H9 (cell line): ENCODE measurements at regions not wholly inside any gene's neighbourhood (a gene's known extent, or its start where the extent isn't known, plus 50 kb on each side); places are given as distances from the start of the nearest gene placed in this dataset.

Experiments
- DNase-seq: peaks from one replicate; pipeline ENCODE4 v3.0.0-alpha.2; 2017
- H2AFZ ChIP-seq: one replicate; pipeline ENCODE4 v1.6.1; 2013; ENCODE audit warnings: mild to moderate bottlenecking, low read length, control low read depth, moderate library complexity
- H2AK5ac ChIP-seq: 2 replicates; pipeline ENCODE4 v1.6.1; 2013; ENCODE audit warnings: low read length, control low read depth, mixed read lengths; ENCODE audit not compliant: insufficient read length
- H2BK120ac ChIP-seq: one replicate; pipeline ENCODE4 v1.6.1; 2013; ENCODE audit warnings: low read depth, mild to moderate bottlenecking, low read length, control low read depth, inconsistent platforms; ENCODE audit not compliant: poor library complexity, severe bottlenecking
- H2BK12ac ChIP-seq: 2 replicates; pipeline ENCODE4 v1.6.1; 2013; ENCODE audit warnings: low read length, control low read depth, mixed read lengths, low read depth; ENCODE audit not compliant: insufficient read length
- H2BK15ac ChIP-seq: 2 replicates; pipeline ENCODE4 v1.6.1; 2013; ENCODE audit warnings: low read depth, low read length, control low read depth
- H2BK20ac ChIP-seq: one replicate; pipeline ENCODE4 v1.6.1; 2013; ENCODE audit warnings: low read depth, mild to moderate bottlenecking, low read length, control low read depth, inconsistent platforms; ENCODE audit not compliant: poor library complexity, severe bottlenecking
- H2BK5ac ChIP-seq: 2 replicates; pipeline ENCODE4 v1.6.1; 2013; ENCODE audit warnings: low read length, control low read depth, mixed read lengths; ENCODE audit not compliant: insufficient read length
- H3K14ac ChIP-seq: 2 replicates; pipeline ENCODE4 v1.6.1; 2013; ENCODE audit warnings: low read length, control low read depth; ENCODE audit not compliant: insufficient read depth
- H3K18ac ChIP-seq: 2 replicates; pipeline ENCODE4 v1.6.1; 2013; ENCODE audit warnings: low read depth, mild to moderate bottlenecking, mixed read lengths, low read length, control low read depth; ENCODE audit not compliant: insufficient read length
- H3K23ac ChIP-seq: 2 replicates; pipeline ENCODE4 v1.6.1; 2013; ENCODE audit warnings: low read length, control low read depth, mixed read lengths, low read depth; ENCODE audit not compliant: insufficient read length
- H3K23me2 ChIP-seq: 2 replicates; pipeline ENCODE4 v1.6.1; 2013; ENCODE audit warnings: low read depth, mild to moderate bottlenecking, mixed read lengths, low read length, control low read depth; ENCODE audit not compliant: insufficient read length, poor library complexity, severe bottlenecking
- H3K27ac ChIP-seq: 2 replicates; pipeline ENCODE4 v1.5.1; 2013; ENCODE audit warnings: low read length, control low read depth, mixed read lengths, low read depth; ENCODE audit not compliant: insufficient read length
- H3K27me3 ChIP-seq: 2 replicates; pipeline ENCODE4 v1.6.1; 2013; ENCODE audit warnings: low read length, control low read depth, inconsistent platforms; ENCODE audit not compliant: insufficient read depth
- H3K4ac ChIP-seq: 2 replicates; pipeline ENCODE4 v1.6.1; 2013; ENCODE audit warnings: low read depth, mild to moderate bottlenecking, control low read depth, inconsistent platforms, low read length, moderate library complexity
- H3K4me1 ChIP-seq: 2 replicates; pipeline ENCODE4 v1.6.1; 2013; ENCODE audit warnings: low read length, control low read depth, inconsistent platforms; ENCODE audit not compliant: insufficient read depth
- H3K4me2 ChIP-seq: 2 replicates; pipeline ENCODE4 v1.6.1; 2013; ENCODE audit warnings: low read length, control low read depth, mixed read lengths; ENCODE audit not compliant: insufficient read length, insufficient read depth
- H3K56ac ChIP-seq: 2 replicates; pipeline ENCODE4 v1.6.1; 2013; ENCODE audit warnings: low read depth, mild to moderate bottlenecking, mixed read lengths, low read length, control low read depth; ENCODE audit not compliant: insufficient read length
- H3K79me1 ChIP-seq: 2 replicates; pipeline ENCODE4 v1.6.1; 2013; ENCODE audit warnings: low read depth, mild to moderate bottlenecking, moderate library complexity, low read length, control low read depth, inconsistent platforms; ENCODE audit not compliant: insufficient read depth, poor library complexity, severe bottlenecking
- H3K79me2 ChIP-seq: 2 replicates; pipeline ENCODE4 v1.6.1; 2013; ENCODE audit warnings: low read length, control low read depth, inconsistent platforms; ENCODE audit not compliant: insufficient read depth
- H3K9ac ChIP-seq: 2 replicates; pipeline ENCODE4 v1.6.1; 2013; ENCODE audit warnings: low read length, control low read depth, mixed read lengths; ENCODE audit not compliant: insufficient read length; ENCODE audit errors: extremely low read depth
- H3K9me3 ChIP-seq: one replicate; pipeline ENCODE4 v1.6.1; 2013; ENCODE audit warnings: low read depth, low read length, inconsistent platforms; ENCODE audit not compliant: control insufficient read depth
- H3T11ph ChIP-seq: one replicate; pipeline ENCODE4 v1.6.1; 2013; ENCODE audit warnings: mild to moderate bottlenecking, low read length, control low read depth, inconsistent platforms
- H4K20me1 ChIP-seq: one replicate; pipeline ENCODE4 v1.6.1; 2013; ENCODE audit not compliant: control insufficient read depth, insufficient read length, insufficient read depth
- H4K5ac ChIP-seq: 2 replicates; pipeline ENCODE4 v1.6.1; 2013; ENCODE audit warnings: low read depth, mild to moderate bottlenecking, mixed read lengths, low read length, control low read depth; ENCODE audit not compliant: insufficient read length
- H4K8ac ChIP-seq: replicated peaks from 2 replicates; pipeline ENCODE4 v1.6.1; 2013; ENCODE audit warnings: low read length, control low read depth, mixed read lengths, low read depth; ENCODE audit not compliant: insufficient read length
- H4K91ac ChIP-seq: 2 replicates; pipeline ENCODE4 v1.6.1; 2013; ENCODE audit warnings: low read depth, mild to moderate bottlenecking, moderate library complexity, mixed read lengths, low read length, control low read depth; ENCODE audit not compliant: insufficient read length
- H3K27ac Mint-ChIP-seq, 3 experiments: 2 replicates in 2 of 3; 3 replicates in 1 of 3; pipeline ENCODE4 v1.8.0; 2020 to 2021; ENCODE audit warnings: mixed read lengths in 3 of 3, mild to moderate bottlenecking in 1 of 3, moderate library complexity in 1 of 3
- H3K27me3 Mint-ChIP-seq: 2 replicates; pipeline ENCODE4 v1.8.0; 2021; ENCODE audit warnings: low read depth, mild to moderate bottlenecking, moderate library complexity, mixed read lengths
- H3K36me3 Mint-ChIP-seq, 3 experiments: 2 replicates in 2 of 3; 3 replicates in 1 of 3; pipeline ENCODE4 v1.8.0; 2020 to 2021; ENCODE audit warnings: low read depth in 3 of 3, mixed read lengths in 3 of 3; ENCODE audit not compliant: insufficient read depth in 1 of 3
- H3K4me1 Mint-ChIP-seq, 2 experiments: 2 replicates each; pipeline ENCODE4 v1.8.0; 2020; ENCODE audit warnings: mixed read lengths in 2 of 2
- H3K4me3 Mint-ChIP-seq, 2 experiments: 2 replicates in 1 of 2; 3 replicates in 1 of 2; pipeline ENCODE4 v1.8.0; 2020 to 2021; ENCODE audit warnings: mild to moderate bottlenecking in 2 of 2, mixed read lengths in 2 of 2, moderate library complexity in 1 of 2
- H3K9me3 Mint-ChIP-seq, 2 experiments: 2 replicates in 1 of 2; 3 replicates in 1 of 2; pipeline ENCODE4 v1.8.0; 2020; ENCODE audit warnings: mild to moderate bottlenecking in 2 of 2, mixed read lengths in 2 of 2, moderate library complexity in 1 of 2
- CTCF ChIP-seq: fragments of 200-600 bp; sonication (generic); conservative IDR thresholded peaks from 3 replicates; pipeline ENCODE4 v1.8.0; 2021; ENCODE audit warnings: antibody characterized with exemption, mild to moderate bottlenecking
- WGBS: extraction: QIAGEN DNeasy Blood & Tissue Kit; methylation state at CpG from one replicate; pipeline ENCODE4 v1.1.7; 2013; ENCODE audit warnings: missing lambda C conversion rate, low lambda C conversion rate, mixed read lengths; ENCODE audit not compliant: insufficient read length; ENCODE audit errors: extremely low coverage; 5-methylcytosine and 5-hydroxymethylcytosine counted together

- 0 out of 2 replicates have a peak, but pooled peaks cover 1% of the 10 kb centered on the region for H3K27me3 Mint-ChIP-seq
- H3K9me3 Mint-ChIP-seq: peaks cover 9 to 12% of the 10 kb centered on the region in 2 experiments; a peak in 3 of 5 replicates
- Histone ChIP-seq H3K9ac (no peak overlapping the region), H4K8ac (no peak overlapping the region), H4K91ac (no peak overlapping the region), H3K4me1 (no peaks in the 10 kb centered on the region), H4K20me1 (no peaks in the 10 kb centered on the region), H3K79me1 (no peaks in the 10 kb centered on the region), H3K14ac (no peak overlapping the region), H3K27me3 (no peaks in the 10 kb centered on the region), H3K4me2 (no peak overlapping the region), H3K23me2 (no peaks in the 10 kb centered on the region), H3K9me3 (no peaks in the 10 kb centered on the region), H3K4ac (no peak overlapping the region), H2BK15ac (no peak overlapping the region), H2BK120ac (no peak overlapping the region), H2BK5ac (no peak overlapping the region), H2BK12ac (no peak overlapping the region), H3K79me2 (no peaks in the 10 kb centered on the region), H2AK5ac (no peak overlapping the region), H2AFZ (no peak overlapping the region), H3K56ac (no peak overlapping the region), H3K18ac (no peak overlapping the region), H2BK20ac (no peak overlapping the region), H3T11ph (no peak overlapping the region), H3K27ac (no peak overlapping the region), H4K5ac (no peak overlapping the region), H3K23ac (no peak overlapping the region)
- WGBS: no CpG with 5 or more reads among the region's 7 CpGs
- H3K27ac Mint-ChIP-seq: no peak overlapping the region
- peaks cover 19 to 29% (median 22%) of the 10 kb centered on the region in 3 experiments for H3K36me3 Mint-ChIP-seq
- no peak for DNase-seq
- no peak overlapping the region for H3K4me3 Mint-ChIP-seq
- H3K4me1 Mint-ChIP-seq: peaks cover 5% of the 10 kb centered on the region in 2 experiments
- no peak for TF ChIP-seq CTCF
These were observed 74.5 kb downstream of the TET3 start for GRCh38 chr2:74059137-74059775.
